GM12878 (cell line): ENCODE measurements at regions not wholly inside any gene's neighbourhood (a gene's known extent, or its start where the extent isn't known, plus 50 kb on each side); places are given as distances from the start of the nearest gene placed in this dataset.

ENCODE experiments used
- ATAC-seq: fragments of 200-7000 bp; cut with Tn5 transposase; 3 replicates; pipeline ENCODE4 v1.9.1; 2020; ENCODE audit warnings: mild to moderate bottlenecking, moderate library complexity
- BruUV-seq: library from RNA; stranded (reverse); fragments of 400-500 nt; replicated peaks from 2 replicates; lab custom pipeline; 2021; lab: Mats Ljungman, UMichigan
- CTCF ChIA-PET: fragments of 300-600 bp; sonication (Branson Sonifier 250); formaldehyde crosslinking; extraction: SDS; loops from one replicate; lab custom pipeline; 2021; ENCODE audit warnings: inconsistent platforms; lab: Yijun Ruan, JAX
- POLR2A ChIA-PET: fragments of 350-600 bp; formaldehyde crosslinking; extraction: SDS; loops from one replicate; lab custom pipeline; 2021; ENCODE audit warnings: inconsistent platforms; lab: Charles Lee
- RAD21 ChIA-PET: fragments of 300-600 bp; sonication (Branson Sonifier 250); formaldehyde crosslinking; loops from one replicate; lab custom pipeline; 2023; ENCODE audit warnings: antibody characterized with exemption; ENCODE audit not compliant: unreplicated experiment; lab: Charles Lee
- SMC1A ChIA-PET: fragments of 300-600 bp; sonication (Branson Sonifier 250); formaldehyde crosslinking; loops from one replicate; lab custom pipeline; 2023; ENCODE audit not compliant: unreplicated experiment, uncharacterized antibody; lab: Charles Lee
- DNase-seq: peaks from one replicate; pipeline ENCODE4 v3.0.0-alpha.2; 2011; ENCODE audit warnings: low read depth, low spot score
- FAIRE-seq: peaks from 3 replicates; lab custom pipeline; 2011; peaks lifted over from hg19 to GRCh38; lab: Jason Lieb, UNC
- H2AFZ ChIP-seq: 2 replicates; pipeline ENCODE4 v1.6.0; 2011; ENCODE audit warnings: low read depth, low read length, control low read depth; ENCODE audit not compliant: control insufficient read depth
- H3K27ac ChIP-seq: 2 replicates; pipeline ENCODE4 v1.5.1; 2011; ENCODE audit warnings: control low read depth; ENCODE audit not compliant: control insufficient read depth, insufficient read depth
- H3K27me3 ChIP-seq, 2 experiments: replicated peaks in 1 of 2; 2 replicates each; pipeline versions ENCODE4 v1.6.0 to v1.6.1; 2011; ENCODE audit warnings: low read length in 1 of 2; ENCODE audit not compliant: control insufficient read depth in 2 of 2, insufficient read depth in 2 of 2
- H3K36me3 ChIP-seq, 2 experiments: 2 replicates each; pipeline ENCODE4 v1.5.1; 2011; ENCODE audit warnings: low read length in 1 of 2; ENCODE audit not compliant: control insufficient read depth in 2 of 2, insufficient read depth in 2 of 2
- H3K4me1 ChIP-seq: 2 replicates; pipeline ENCODE4 v1.6.1; 2011; ENCODE audit warnings: mild to moderate bottlenecking, low read length, moderate library complexity, mixed read lengths; ENCODE audit not compliant: control insufficient read depth, insufficient read depth
- H3K4me2 ChIP-seq: 2 replicates; pipeline ENCODE4 v1.6.0; 2011; ENCODE audit warnings: control low read depth; ENCODE audit not compliant: control insufficient read depth, insufficient read depth
- H3K4me3 ChIP-seq: fragments of 200-600 bp; sonication (generic); 2 replicates; pipeline ENCODE4 v1.5.1; 2016
- H3K79me2 ChIP-seq: 2 replicates; pipeline ENCODE4 v1.6.0; 2011; ENCODE audit warnings: low read length; ENCODE audit not compliant: control insufficient read depth, insufficient read depth
- H3K9ac ChIP-seq: 2 replicates; pipeline ENCODE4 v1.8.0; 2011; ENCODE audit warnings: low read length, control low read depth, mixed read lengths; ENCODE audit not compliant: control insufficient read depth, insufficient read depth
- H3K9me3 ChIP-seq: replicated peaks from 3 replicates; pipeline ENCODE4 v1.5.1; 2011; ENCODE audit warnings: mild to moderate bottlenecking, low read length; ENCODE audit not compliant: control insufficient read depth, insufficient read depth
- H4K20me1 ChIP-seq: 2 replicates; pipeline ENCODE4 v1.6.0; 2011; ENCODE audit not compliant: control insufficient read depth, insufficient read depth
- BHLHE40 ChIP-seq, 2 experiments: fragments of 450-650 bp in 1 of 2; IDR thresholded peaks; 2 replicates each; pipeline ENCODE4 v1.6.1; 2011 to 2017; ENCODE audit warnings: low read depth in 2 of 2, borderline replicate concordance in 1 of 2, improper control_type of control experiment in 1 of 2, low read length in 1 of 2, mild to moderate bottlenecking in 1 of 2
- CBX5 ChIP-seq: sonication (generic); IDR thresholded peaks from 2 replicates; pipeline ENCODE4 v1.6.1; 2016; ENCODE audit warnings: low read depth, moderate library complexity, mild to moderate bottlenecking, inconsistent platforms
- E4F1 ChIP-seq: fragments of 450-650 bp; IDR thresholded peaks from 2 replicates; pipeline ENCODE4 v1.6.1; 2018; ENCODE audit warnings: borderline replicate concordance, mild to moderate bottlenecking; ENCODE audit not compliant: partially characterized antibody
- GATAD2B ChIP-seq: fragments of 450-650 bp; conservative IDR thresholded peaks from 2 replicates; pipeline ENCODE4 v1.6.1; 2017; ENCODE audit warnings: low read depth, mild to moderate bottlenecking, moderate library complexity
- IRF3 ChIP-seq: fragments of 450-650 bp; IDR thresholded peaks from 2 replicates; pipeline ENCODE4 v1.6.1; 2014; ENCODE audit warnings: mild to moderate bottlenecking
- MTA2 ChIP-seq: fragments of 450-650 bp; IDR thresholded peaks from 2 replicates; pipeline ENCODE4 v1.6.1; 2016; ENCODE audit warnings: low read depth, mild to moderate bottlenecking, moderate library complexity
- RCOR1 ChIP-seq: conservative IDR thresholded peaks from 2 replicates; pipeline ENCODE4 v1.6.1; 2012; ENCODE audit warnings: low read depth, low read length, improper control_type of control experiment
- SIX5 ChIP-seq: IDR thresholded peaks from 2 replicates; pipeline ENCODE4 v1.6.1; 2011; ENCODE audit warnings: mild to moderate bottlenecking, low read depth, low read length, moderate library complexity; ENCODE audit not compliant: severe bottlenecking
- SPI1 ChIP-seq: IDR thresholded peaks from 2 replicates; pipeline ENCODE4 v1.6.1; 2011; ENCODE audit warnings: low read depth, mild to moderate bottlenecking, low read length, moderate library complexity, borderline replicate concordance; ENCODE audit not compliant: insufficient read depth
- SREBF1 ChIP-seq: IDR thresholded peaks from 2 replicates; pipeline ENCODE4 v1.6.1; 2012; ENCODE audit warnings: mild to moderate bottlenecking, low read length
- STAT3 ChIP-seq: IDR thresholded peaks from 2 replicates; pipeline ENCODE4 v1.6.1; 2011; ENCODE audit warnings: low read depth, low read length, improper control_type of control experiment
- TBL1XR1 ChIP-seq: IDR thresholded peaks from 2 replicates; pipeline ENCODE4 v1.6.1; 2012; ENCODE audit warnings: low read depth, low read length, improper control_type of control experiment
- TCF7 ChIP-seq: IDR thresholded peaks from 2 replicates; pipeline ENCODE4 v1.6.1; 2014; ENCODE audit warnings: antibody characterized with exemption, borderline replicate concordance
- WGBS: methylation state at CpG from one replicate; pipeline ENCODE4 v1.1.6; 2016; ENCODE audit warnings: low lambda C conversion rate; ENCODE audit not compliant: insufficient replicate concordance, insufficient coverage; ENCODE audit errors: missing lambda C conversion rate; 5-methylcytosine and 5-hydroxymethylcytosine counted together
- in situ Hi-C: fragments of 300-500 bp; cut with MboI; formaldehyde crosslinking; loops from 9 replicates; pipeline ENCODE4 v1.14.3; 2018; ENCODE audit warnings: mixed read lengths
- intact Hi-C: fragments of 100-400 bp; cut with micrococcal nuclease; formaldehyde crosslinking; loops from one replicate; pipeline ENCODE4 v1.14.2; 2022; ENCODE audit not compliant: unreplicated experiment

GRCh38 chrX:34294665-34295064, 162.6 kb upstream of the FAM47A start:
- no peaks in the 10 kb centered on the region for H3K27me3 ChIP-seq
- no peak for TF ChIP-seq SPI1
- TF ChIP-seq SIX5 = no peak
- TF ChIP-seq GATAD2B = no peak
- no peak for TF ChIP-seq TBL1XR1
- no peak for TF ChIP-seq IRF3
- TF ChIP-seq TCF7 = no peak
- no peak for TF ChIP-seq RCOR1
- TF ChIP-seq MTA2 = no peak
- no peak for TF ChIP-seq STAT3
- TF ChIP-seq SREBF1 = no peak
- no peak for TF ChIP-seq BHLHE40 (IDR thresholded peaks at IDR 0.05; ENCODE audit: borderline replicate concordance in 1 of 2, low read depth in 2 of 2, low read length in 1 of 2)
- no peak for TF ChIP-seq CBX5
- no peak for TF ChIP-seq E4F1
- ChIA-PET POLR2A (no interaction called here), CTCF (no interaction called here), RAD21 (no interaction called here), SMC1A (no interaction called here)
- no peaks in the 10 kb centered on the region; the same call in 2 of the 3 replicates for H3K9me3 ChIP-seq
- intact Hi-C loops (no loop called here), in situ Hi-C loops (loop anchor here (25.0 kb wide), 1 partner anchor 1882 kb away; no protein-coding TSS in a partner anchor)
- H3K4me3 ChIP-seq = no peak overlapping the region
- no peaks in the 10 kb centered on the region for H3K79me2 ChIP-seq
- no peak for DNase-seq
- H3K4me1 ChIP-seq = no peaks in the 10 kb centered on the region
- no peak overlapping the region for H3K4me2 ChIP-seq
- no peaks in the 10 kb centered on the region for H3K36me3 ChIP-seq
- BruUV-seq = no TSS peak
- no peak overlapping the region for H2AFZ ChIP-seq
- H4K20me1 ChIP-seq = no peaks in the 10 kb centered on the region
- FAIRE-seq = no peak
- 25% methylated on average over 6 of the region's 6 CpGs for WGBS
- ATAC-seq = no peak
- no peak overlapping the region for H3K27ac ChIP-seq
- H3K9ac ChIP-seq = no peak overlapping the region
